Effector memory CD8-positive, alpha-beta T cell (primary cell): ENCODE measurements at regions not wholly inside any gene's neighbourhood (a gene's known extent, or its start where the extent isn't known, plus 50 kb on each side); places are given as distances from the start of the nearest gene placed in this dataset.
A peak's percentile ranks its signal among the peaks of the same experiment; 100 is the strongest.
"Not testable (repeated sequence)": the region's sequence is repeated elsewhere in the genome, so short reads cannot be mapped to it uniquely, and the experiment has no call there.

Experiments used
- ATAC-seq: fragments of 150-1000 bp; cut with Tn5 transposase; replicated peaks from 2 replicates; pipeline ENCODE4 v1.10.0; 2021; ENCODE audit warnings: mild to moderate bottlenecking, moderate library complexity
- DNase-seq, 3 experiments: peaks; one replicate each; pipeline ENCODE4 v3.0.0; 2021
- H3K27ac Mint-ChIP-seq, 2 donors: one replicate each; pipeline ENCODE4 v1.8.0; 2022; ENCODE audit warnings: mild to moderate bottlenecking in 2 of 2, mixed read lengths in 2 of 2, moderate library complexity in 2 of 2
- H3K27me3 Mint-ChIP-seq, 2 donors: one replicate each; pipeline ENCODE4 v1.8.0; 2022; ENCODE audit warnings: mixed read lengths in 2 of 2
- H3K36me3 Mint-ChIP-seq: one replicate; pipeline ENCODE4 v1.8.0; 2022; ENCODE audit warnings: mild to moderate bottlenecking, moderate library complexity, mixed read lengths; ENCODE audit not compliant: insufficient read depth
- H3K4me1 Mint-ChIP-seq, 2 donors: one replicate each; pipeline ENCODE4 v1.8.0; 2022; ENCODE audit warnings: low read depth in 2 of 2, mixed read lengths in 2 of 2
- H3K4me3 Mint-ChIP-seq, 2 donors: one replicate each; pipeline ENCODE4 v1.8.0; 2022; ENCODE audit warnings: mild to moderate bottlenecking in 2 of 2, mixed read lengths in 2 of 2, moderate library complexity in 2 of 2
- H3K9me3 Mint-ChIP-seq, 2 donors: one replicate each; pipeline ENCODE4 v1.8.0; 2022; ENCODE audit warnings: mixed read lengths in 2 of 2

DNA sequence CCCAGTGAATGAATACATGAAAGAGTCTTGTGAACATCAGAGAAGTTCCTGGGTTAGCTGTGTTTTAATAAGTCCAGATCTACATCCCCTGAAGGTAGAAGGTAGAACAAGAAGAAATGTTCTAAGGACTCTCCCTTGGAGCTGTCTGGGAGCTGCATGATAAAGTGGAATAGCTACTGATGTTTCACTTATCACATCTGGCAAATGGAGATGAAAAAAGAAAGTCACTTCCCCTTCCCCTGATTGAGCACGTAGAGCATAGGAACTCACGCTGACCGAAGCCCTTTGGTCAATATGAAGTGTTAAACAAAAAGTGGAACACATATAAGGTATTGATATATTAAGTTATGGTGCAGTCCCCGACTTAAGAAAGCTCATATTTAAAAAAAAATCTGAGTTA lies 53.2 kb upstream of the PARP1 start:
- DNase-seq (no peak), ATAC-seq (no peak)
- no peak overlapping the region for H3K4me3 Mint-ChIP-seq
- H3K36me3 Mint-ChIP-seq, result no peaks in the 10 kb centered on the region
- H3K27ac Mint-ChIP-seq, result no peak overlapping the region
- H3K4me1 Mint-ChIP-seq, result peaks cover 10 to 11% of the 10 kb centered on the region in 2 donors
- no peaks in the 10 kb centered on the region for H3K9me3 Mint-ChIP-seq
- peaks cover 0 to 9% of the 10 kb centered on the region in 2 donors for H3K27me3 Mint-ChIP-seq

GRCh38 chr1:226463925-226464586 lies 56.2 kb upstream of the PARP1 start:
- no peak for ATAC-seq
- no peaks in the 10 kb centered on the region for H3K4me1 Mint-ChIP-seq
- no peak for DNase-seq
- no peaks in the 10 kb centered on the region for H3K36me3 Mint-ChIP-seq
- peaks cover 20 to 30% of the 10 kb centered on the region in 2 donors for H3K27me3 Mint-ChIP-seq
- H3K9me3 Mint-ChIP-seq, result peaks cover 0 to 2% of the 10 kb centered on the region in 2 donors
- no peak overlapping the region for H3K27ac Mint-ChIP-seq
- no peak overlapping the region for H3K4me3 Mint-ChIP-seq

DNA sequence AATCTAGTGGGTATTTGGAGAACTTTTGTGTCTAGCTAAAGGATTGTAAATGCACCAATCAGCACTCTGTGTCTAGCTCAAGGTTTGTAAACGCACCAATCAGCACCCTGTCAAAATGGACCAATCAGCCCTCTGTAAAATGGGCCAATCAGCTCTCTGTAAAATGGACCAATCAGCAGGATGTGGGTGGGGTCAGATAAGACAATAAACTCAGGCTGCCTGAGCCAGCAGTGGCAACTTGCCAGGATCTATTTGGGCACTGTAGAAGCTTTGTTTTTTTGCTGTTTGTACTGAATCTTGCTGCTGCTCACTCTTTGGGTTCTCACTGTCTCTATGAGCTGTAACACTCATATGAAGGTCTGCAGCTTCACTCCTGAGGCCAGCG lies 56.7 kb upstream of the PARP1 start:
- not testable (repeated sequence) for H3K4me1 Mint-ChIP-seq, H3K9me3 Mint-ChIP-seq, H3K4me3 Mint-ChIP-seq, ATAC-seq, DNase-seq, H3K36me3 Mint-ChIP-seq
- Mint-ChIP-seq H3K27me3 (peaks cover 20 to 30% of the 10 kb centered on the region in 2 donors), H3K27ac (peak overlapping the region in 1 of 2 donors; percentile 62)

GRCh38 chr1:226466296-226466695 lies 58.4 kb upstream of the PARP1 start:
- Mint-ChIP-seq H3K27ac (no peak overlapping the region), H3K9me3 (peaks cover 0 to 2% of the 10 kb centered on the region in 2 donors), H3K27me3 (peaks cover 20 to 41% of the 10 kb centered on the region in 2 donors), H3K4me3 (no peak overlapping the region), H3K4me1 (peaks cover 0 to 1% of the 10 kb centered on the region in 2 donors), H3K36me3 (no peaks in the 10 kb centered on the region)
- no peak for ATAC-seq
- no peak for DNase-seq

DNA sequence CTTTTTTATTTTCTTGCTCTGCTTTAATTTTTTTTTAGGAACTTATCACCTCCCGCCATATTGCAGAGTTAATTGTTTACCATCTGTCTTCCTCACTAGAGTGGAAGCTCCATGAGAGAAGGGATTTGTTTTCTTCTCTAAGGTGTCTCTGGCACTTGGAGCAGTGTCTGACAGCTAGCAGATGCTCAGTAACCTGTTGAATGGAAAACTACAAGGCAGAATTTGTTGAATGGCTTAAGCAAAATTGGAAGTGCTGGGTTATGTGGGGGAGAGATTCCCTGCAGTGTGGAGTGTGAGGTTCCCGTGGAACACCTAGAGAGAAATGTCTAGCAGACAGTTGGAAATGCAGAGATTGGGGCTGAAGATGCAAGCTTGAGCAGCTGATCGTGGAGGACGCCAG lies 59.5 kb upstream of the PARP1 start:
- Mint-ChIP-seq H3K27me3 (peaks cover 20 to 46% of the 10 kb centered on the region in 2 donors), H3K4me1 (peaks cover 0 to 1% of the 10 kb centered on the region in 2 donors), H3K4me3 (no peak overlapping the region), H3K9me3 (peaks cover 0 to 2% of the 10 kb centered on the region in 2 donors), H3K27ac (no peak overlapping the region), H3K36me3 (no peaks in the 10 kb centered on the region)
- DNase-seq (no peak), ATAC-seq (no peak)

DNA sequence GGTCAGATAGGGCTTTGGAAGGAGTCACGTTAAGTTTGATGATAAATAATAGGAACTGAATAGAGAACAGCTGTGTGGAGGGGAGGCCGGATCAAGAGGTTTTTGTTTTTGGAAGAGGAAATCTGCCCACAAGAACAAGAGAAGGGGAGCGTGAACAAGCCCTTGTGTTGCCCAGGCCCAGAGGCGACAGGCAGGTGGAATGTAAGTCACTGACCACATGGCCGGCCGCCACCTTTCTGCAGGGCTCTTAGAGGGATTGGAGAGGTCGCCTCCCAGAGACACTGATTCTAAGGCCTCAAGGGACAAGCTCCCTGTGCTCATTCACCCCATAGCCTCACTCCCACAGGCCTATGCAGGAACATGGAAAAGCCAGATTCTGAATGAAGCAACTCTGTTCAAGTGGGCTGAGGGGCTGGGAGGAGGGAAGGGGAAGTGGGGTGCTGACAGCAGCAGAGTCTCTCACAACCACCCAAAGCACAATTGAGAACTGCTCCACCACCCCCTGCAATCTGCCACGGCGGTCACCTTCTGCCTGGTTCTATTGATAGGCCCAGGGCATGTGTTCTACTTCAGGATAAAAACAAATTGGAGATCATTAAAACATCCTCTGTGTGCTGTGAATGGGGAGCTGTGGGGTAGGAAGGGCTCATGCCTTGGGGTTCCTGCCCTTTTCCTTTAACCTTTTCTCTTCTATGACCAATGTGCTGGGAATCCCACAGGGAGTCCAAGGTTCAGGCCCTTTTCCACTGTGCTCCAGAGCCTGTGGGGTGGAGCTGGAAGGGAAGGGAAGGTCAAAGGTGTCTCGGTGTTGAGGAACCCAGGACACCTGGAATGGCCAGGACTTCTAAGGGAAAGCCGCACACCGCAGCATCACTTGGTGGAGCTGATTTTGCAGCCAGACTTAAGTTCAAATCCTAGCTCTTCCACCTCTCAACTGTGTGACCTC lies 63.3 kb upstream of the PARP1 start:
- Mint-ChIP-seq H3K36me3 (no peaks in the 10 kb centered on the region), H3K9me3 (peaks cover 0 to 2% of the 10 kb centered on the region in 2 donors), H3K4me1 (peaks cover 0 to 6% of the 10 kb centered on the region in 2 donors), H3K4me3 (no peak overlapping the region), H3K27ac (no peak overlapping the region), H3K27me3 (peaks cover 20 to 72% of the 10 kb centered on the region in 2 donors)
- no peak for ATAC-seq
- no peak for DNase-seq

DNA sequence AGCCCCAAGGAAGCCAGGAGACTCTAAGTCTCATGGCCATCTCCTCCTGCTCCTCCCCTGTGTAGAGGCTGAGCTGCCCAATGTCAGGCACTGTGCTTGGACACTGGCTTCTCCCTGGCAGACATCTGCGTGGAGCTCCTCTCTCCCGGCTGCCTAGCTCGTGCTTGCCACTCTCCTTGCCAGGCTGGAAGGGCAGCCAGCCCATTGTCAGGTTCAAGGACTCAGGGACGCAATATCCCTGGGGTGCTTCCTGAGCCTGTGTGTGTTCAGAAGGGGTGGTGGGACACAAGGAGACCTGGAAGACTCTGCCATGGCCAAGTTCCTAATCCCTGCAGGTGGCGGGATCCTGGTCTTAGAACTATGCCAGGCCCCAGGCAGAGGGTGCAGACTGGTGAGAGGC lies 65.4 kb upstream of the PARP1 start:
- Mint-ChIP-seq H3K27me3 (peaks cover under 1 to 60% of the 10 kb centered on the region in 2 donors), H3K4me3 (no peak overlapping the region), H3K36me3 (no peaks in the 10 kb centered on the region), H3K4me1 (peaks cover 0 to 8% of the 10 kb centered on the region in 2 donors), H3K27ac (no peak overlapping the region), H3K9me3 (no peaks in the 10 kb centered on the region)
- no peak for ATAC-seq
- no peak for DNase-seq

- H3K27ac Mint-ChIP-seq, result no peak overlapping the region
- peaks cover 0 to 8% of the 10 kb centered on the region in 2 donors for H3K4me1 Mint-ChIP-seq
- no peak for ATAC-seq
- H3K9me3 Mint-ChIP-seq, result no peaks in the 10 kb centered on the region
- peaks cover 0 to 56% of the 10 kb centered on the region in 2 donors for H3K27me3 Mint-ChIP-seq
- no peak overlapping the region for H3K4me3 Mint-ChIP-seq
- no peaks in the 10 kb centered on the region for H3K36me3 Mint-ChIP-seq
- DNase-seq, result no peak
These were observed 66.1 kb upstream of the PARP1 start for GRCh38 chr1:226474041-226474440.

- Mint-ChIP-seq H3K27me3 (peaks cover 0 to 56% of the 10 kb centered on the region in 2 donors), H3K4me1 (peaks cover 0 to 8% of the 10 kb centered on the region in 2 donors), H3K9me3 (no peaks in the 10 kb centered on the region), H3K27ac (no peak overlapping the region), H3K4me3 (no peak overlapping the region), H3K36me3 (no peaks in the 10 kb centered on the region)
- ATAC-seq (no peak), DNase-seq (no peak)
These were observed 66.7 kb upstream of the PARP1 start for GRCh38 chr1:226474443-226475141.

DNA sequence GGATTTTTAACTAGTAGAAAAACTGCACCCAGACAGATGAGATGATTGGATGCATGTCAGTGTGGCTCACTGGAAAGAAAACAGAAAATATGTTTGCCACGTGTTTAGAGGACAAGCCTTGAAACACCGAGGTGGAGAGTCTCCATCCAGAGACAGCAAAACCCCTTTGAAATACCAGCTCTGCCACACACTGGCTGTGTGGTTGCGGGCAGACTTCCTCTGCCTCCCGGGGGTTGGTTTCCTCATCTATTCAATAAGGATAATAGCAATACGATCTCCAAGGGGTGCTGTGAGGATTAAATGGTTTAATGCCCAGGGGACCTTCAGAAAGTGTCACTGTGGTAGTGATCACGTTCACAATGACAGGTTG lies 67.2 kb upstream of the PARP1 start:
- peaks cover 0 to 8% of the 10 kb centered on the region in 2 donors for H3K4me1 Mint-ChIP-seq

DNA sequence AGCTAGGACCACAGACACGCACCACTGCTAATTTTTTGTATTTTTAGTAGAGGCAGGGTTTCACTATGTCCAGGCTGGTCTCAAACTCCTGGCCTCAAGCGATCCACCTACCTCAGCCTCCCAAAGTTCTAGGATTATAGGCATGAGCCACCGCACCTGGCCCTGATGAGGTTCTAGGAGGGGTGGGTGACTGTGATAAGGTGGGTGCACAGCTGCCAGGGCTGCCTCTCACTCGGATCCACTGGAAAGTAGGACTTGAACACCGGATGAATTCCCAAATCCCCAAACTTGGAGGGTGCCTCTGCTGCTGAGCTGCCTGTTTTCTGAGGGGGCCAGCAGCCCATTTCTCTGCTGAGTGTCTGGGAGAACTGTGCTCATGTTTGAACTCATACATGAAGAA lies 68.2 kb upstream of the PARP1 start:
- H3K36me3 Mint-ChIP-seq, result no peaks in the 10 kb centered on the region
- H3K27me3 Mint-ChIP-seq, result peaks cover 0 to 47% of the 10 kb centered on the region in 2 donors
- H3K9me3 Mint-ChIP-seq, result no peaks in the 10 kb centered on the region
- no peak overlapping the region for H3K27ac Mint-ChIP-seq
- H3K4me3 Mint-ChIP-seq, result no peak overlapping the region
- no peak for DNase-seq
- peaks cover 0 to 7% of the 10 kb centered on the region in 2 donors for H3K4me1 Mint-ChIP-seq
- no peak for ATAC-seq

More for the DNA sequence above, 67.2 kb upstream of the PARP1 start:
- H3K27ac Mint-ChIP-seq, result no peak overlapping the region
- H3K27me3 Mint-ChIP-seq, result peaks cover 0 to 56% of the 10 kb centered on the region in 2 donors
- no peaks in the 10 kb centered on the region for H3K36me3 Mint-ChIP-seq
- H3K9me3 Mint-ChIP-seq, result no peaks in the 10 kb centered on the region
- ATAC-seq (no peak), DNase-seq (no peak)
- no peak overlapping the region for H3K4me3 Mint-ChIP-seq

GRCh38 chr1:226476648-226477319 lies 68.9 kb upstream of the PARP1 start:
- Mint-ChIP-seq H3K27ac (no peak overlapping the region), H3K4me1 (peaks cover 0 to 7% of the 10 kb centered on the region in 2 donors), H3K27me3 (peaks cover 4 to 40% of the 10 kb centered on the region in 2 donors), H3K36me3 (no peaks in the 10 kb centered on the region), H3K4me3 (no peak overlapping the region), H3K9me3 (no peaks in the 10 kb centered on the region)
- DNase-seq (no peak), ATAC-seq (no peak)

- H3K27ac Mint-ChIP-seq, result no peak overlapping the region
- H3K27me3 Mint-ChIP-seq, result peaks cover 23 to 25% of the 10 kb centered on the region in 2 donors
- no peak overlapping the region for H3K4me3 Mint-ChIP-seq
- ATAC-seq (no peak), DNase-seq (no peak)
- peaks cover 0 to 7% of the 10 kb centered on the region in 2 donors for H3K4me1 Mint-ChIP-seq
- H3K36me3 Mint-ChIP-seq, result peaks cover 1% of the 10 kb centered on the region
- H3K9me3 Mint-ChIP-seq, result no peaks in the 10 kb centered on the region
These were observed 69.1 kb upstream of the STUM start for GRCh38 chr1:226479474-226479873.
